Stimulated activated CD4-positive, alpha-beta T cell treated with anti-CD3 and anti-CD28 coated beads, TNF-alpha, amount 100 ng/mL, for 48 hours (primary cell): ENCODE measurements at regions not wholly inside any gene's neighbourhood (a gene's known extent, or its start where the extent isn't known, plus 50 kb on each side); places are given as distances from the start of the nearest gene placed in this dataset.
"Not testable (repeated sequence)": the region's sequence is repeated elsewhere in the genome, so short reads cannot be mapped to it uniquely, and the experiment has no call there.

ENCODE experiments used
- DNase-seq, 3 donors: peaks; one replicate each; pipeline ENCODE4 v3.0.0-alpha.2; 2020; ENCODE audit warnings: low read depth in 3 of 3

- DNase-seq, result no peak
Measured at GRCh38 chr1:65590279-65590678, 169.8 kb downstream of the LEPR start.

- no peak for DNase-seq
Measured at GRCh38 chr1:65593516-65593915, 173.0 kb downstream of the LEPR start.

GRCh38 chr1:65595724-65596123 is 175.3 kb downstream of the LEPR start:
- no peak for DNase-seq

- DNase-seq, result no peak
Measured at GRCh38 chr1:65596768-65597167, 176.3 kb downstream of the LEPR start.

GRCh38 chr1:65605621-65606020 is 185.2 kb downstream of the LEPR start:
- DNase-seq, result no peak

GRCh38 chr1:65606426-65606825 is 186.0 kb downstream of the LEPR start:
- DNase-seq, result no peak

GRCh38 chr1:65613884-65614283 is 178.8 kb upstream of the PDE4B start:
- no peak for DNase-seq

- no peak for DNase-seq
Measured at GRCh38 chr1:65615859-65616258, 176.8 kb upstream of the PDE4B start.

GRCh38 chr1:65621721-65622120 is 171.0 kb upstream of the PDE4B start:
- DNase-seq, result not testable (repeated sequence)

GRCh38 chr1:65623895-65624294 is 168.8 kb upstream of the PDE4B start:
- DNase-seq, result no peak

- DNase-seq, result no peak
Measured at GRCh38 chr1:65625528-65625927, 167.2 kb upstream of the PDE4B start.

GRCh38 chr1:65626003-65626402 is 166.7 kb upstream of the PDE4B start:
- DNase-seq, result no peak

- no peak for DNase-seq
Measured at GRCh38 chr1:65629788-65630187, 162.9 kb upstream of the PDE4B start.

- no peak for DNase-seq
Measured at GRCh38 chr1:65630855-65631254, 161.8 kb upstream of the PDE4B start.

GRCh38 chr1:65632235-65632634 is 160.5 kb upstream of the PDE4B start:
- no peak for DNase-seq

- DNase-seq, result no peak
Measured at GRCh38 chr1:65640046-65640445, 152.6 kb upstream of the PDE4B start.

- DNase-seq, result not testable (repeated sequence)
Measured at GRCh38 chr1:65649185-65649584, 143.5 kb upstream of the PDE4B start.

GRCh38 chr1:65650682-65651081 is 142.0 kb upstream of the PDE4B start:
- DNase-seq, result no peak

- not testable (repeated sequence) for DNase-seq
Measured at GRCh38 chr1:65654526-65654925, 138.2 kb upstream of the PDE4B start.

- not testable (repeated sequence) for DNase-seq
Measured at GRCh38 chr1:65657609-65658008, 135.1 kb upstream of the PDE4B start.

GRCh38 chr1:65658122-65658521 is 134.6 kb upstream of the PDE4B start:
- DNase-seq, result no peak

- no peak for DNase-seq
Measured at GRCh38 chr1:65668368-65668767, 124.3 kb upstream of the PDE4B start.

- DNase-seq, result no peak
Measured at GRCh38 chr1:65670518-65670917, 122.2 kb upstream of the PDE4B start.

- DNase-seq, result no peak
Measured at GRCh38 chr1:65674522-65674921, 118.2 kb upstream of the PDE4B start.

GRCh38 chr1:65679773-65680172 is 112.9 kb upstream of the PDE4B start:
- DNase-seq, result no peak
